H1 (cell line): ENCODE measurements at regions not wholly inside any gene's neighbourhood (a gene's known extent, or its start where the extent isn't known, plus 50 kb on each side); places are given as distances from the start of the nearest gene placed in this dataset.

Experiments used
- ATF2 ChIP-seq: IDR thresholded peaks from 2 replicates; pipeline ENCODE4 v1.6.1; 2012; ENCODE audit warnings: low read length, inconsistent platforms
- CHD1 ChIP-seq: IDR thresholded peaks from 2 replicates; pipeline ENCODE4 v1.6.1; 2012; ENCODE audit warnings: low read depth, low read length, improper control_type of control experiment
- CTCF ChIP-seq, 3 experiments: IDR thresholded peaks; 1 replicate in 2 of 3; 2 replicates in 1 of 3; pipeline versions ENCODE4 v1.5.1 to v1.6.1; 2011; ENCODE audit warnings: low read length in 3 of 3, mild to moderate bottlenecking in 3 of 3, inconsistent platforms in 2 of 3, low read depth in 1 of 3, moderate library complexity in 1 of 3; ENCODE audit not compliant: insufficient read depth in 1 of 3; ENCODE audit errors: control extremely low read depth in 1 of 3
- KDM5A ChIP-seq: fragments of 200-600 bp; IDR thresholded peaks from 2 replicates; pipeline ENCODE4 v1.7.1; 2012; ENCODE audit warnings: mild to moderate bottlenecking, low read length, inconsistent platforms, mixed read lengths
- NRF1 ChIP-seq: IDR thresholded peaks from 2 replicates; pipeline ENCODE4 v1.6.1; 2011; ENCODE audit warnings: mild to moderate bottlenecking, low read depth, low read length, improper control_type of control experiment
- SRF ChIP-seq: IDR thresholded peaks from 2 replicates; pipeline ENCODE4 v1.6.1; 2011; ENCODE audit warnings: mild to moderate bottlenecking, low read depth, low read length, moderate library complexity
- ZNF274 ChIP-seq: IDR thresholded peaks from 2 replicates; pipeline ENCODE4 v1.7.0; 2012; ENCODE audit warnings: low read length, borderline replicate concordance; ENCODE audit errors: extremely low read depth

- TF ChIP-seq KDM5A (no peak), CTCF (IDR thresholded peaks at IDR 0.05; ENCODE audit: control extremely low read depth in 1 of 3, insufficient read depth in 1 of 3, low read depth in 1 of 3, low read length in 3 of 3) (no peak), CHD1 (no peak), ATF2 (no peak), ZNF274 (no peak), SRF (no peak), NRF1 (no peak)
Observed at GRCh38 chr6:28725274-28725809, 198.4 kb downstream of the TRIM27 start.
